LNCaP clone FGC (cell line): ENCODE measurements at regions not wholly inside any gene's neighbourhood (a gene's known extent, or its start where the extent isn't known, plus 50 kb on each side); places are given as distances from the start of the nearest gene placed in this dataset.

Experiments
- DNase-seq: peaks from one replicate; pipeline ENCODE4 v3.0.0-alpha.2; 2011; ENCODE audit warnings: low read depth
- H3K4me3 ChIP-seq: 2 replicates; pipeline ENCODE4 v1.5.1; 2011; ENCODE audit warnings: mild to moderate bottlenecking, low read depth, low read length, control low read depth
- TF ChIP-seq, protein P1 (sequence below): IDR thresholded peaks from 2 replicates; pipeline ENCODE4 v1.5.1; 2012; ENCODE audit warnings: mild to moderate bottlenecking; ENCODE audit not compliant: control insufficient read depth, insufficient read depth; ENCODE audit errors: extremely low read depth

GRCh38 chr21:18602711-18603110 is 199.1 kb upstream of the TMPRSS15 start:
- DNase-seq, result no peak
- TF ChIP-seq, protein P1, sequence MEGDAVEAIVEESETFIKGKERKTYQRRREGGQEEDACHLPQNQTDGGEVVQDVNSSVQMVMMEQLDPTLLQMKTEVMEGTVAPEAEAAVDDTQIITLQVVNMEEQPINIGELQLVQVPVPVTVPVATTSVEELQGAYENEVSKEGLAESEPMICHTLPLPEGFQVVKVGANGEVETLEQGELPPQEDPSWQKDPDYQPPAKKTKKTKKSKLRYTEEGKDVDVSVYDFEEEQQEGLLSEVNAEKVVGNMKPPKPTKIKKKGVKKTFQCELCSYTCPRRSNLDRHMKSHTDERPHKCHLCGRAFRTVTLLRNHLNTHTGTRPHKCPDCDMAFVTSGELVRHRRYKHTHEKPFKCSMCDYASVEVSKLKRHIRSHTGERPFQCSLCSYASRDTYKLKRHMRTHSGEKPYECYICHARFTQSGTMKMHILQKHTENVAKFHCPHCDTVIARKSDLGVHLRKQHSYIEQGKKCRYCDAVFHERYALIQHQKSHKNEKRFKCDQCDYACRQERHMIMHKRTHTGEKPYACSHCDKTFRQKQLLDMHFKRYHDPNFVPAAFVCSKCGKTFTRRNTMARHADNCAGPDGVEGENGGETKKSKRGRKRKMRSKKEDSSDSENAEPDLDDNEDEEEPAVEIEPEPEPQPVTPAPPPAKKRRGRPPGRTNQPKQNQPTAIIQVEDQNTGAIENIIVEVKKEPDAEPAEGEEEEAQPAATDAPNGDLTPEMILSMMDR, result no peak
- no peak overlapping the region for H3K4me3 ChIP-seq

DNA sequence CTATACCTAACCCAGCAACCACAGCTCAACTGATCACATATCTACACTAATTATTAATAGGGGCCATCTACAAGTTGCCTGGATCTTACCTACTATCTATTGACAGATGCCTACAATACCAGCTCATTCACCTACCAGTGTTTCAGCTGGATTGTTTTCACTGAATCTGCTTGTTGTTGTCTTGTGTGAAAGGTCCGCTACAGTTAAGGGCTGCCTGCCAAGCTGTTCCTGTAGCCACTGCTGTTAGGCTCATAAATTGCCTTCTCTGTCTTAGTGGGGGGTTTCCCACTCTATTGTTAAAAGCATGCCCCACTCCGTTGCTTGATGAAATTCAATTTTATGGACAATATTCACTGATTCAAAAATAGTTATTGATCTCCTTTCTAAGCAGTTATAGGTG is 199.7 kb upstream of the TMPRSS15 start:
- H3K4me3 ChIP-seq, result no peak overlapping the region
- DNase-seq, result no peak
- TF ChIP-seq, protein P1, result no peak

DNA sequence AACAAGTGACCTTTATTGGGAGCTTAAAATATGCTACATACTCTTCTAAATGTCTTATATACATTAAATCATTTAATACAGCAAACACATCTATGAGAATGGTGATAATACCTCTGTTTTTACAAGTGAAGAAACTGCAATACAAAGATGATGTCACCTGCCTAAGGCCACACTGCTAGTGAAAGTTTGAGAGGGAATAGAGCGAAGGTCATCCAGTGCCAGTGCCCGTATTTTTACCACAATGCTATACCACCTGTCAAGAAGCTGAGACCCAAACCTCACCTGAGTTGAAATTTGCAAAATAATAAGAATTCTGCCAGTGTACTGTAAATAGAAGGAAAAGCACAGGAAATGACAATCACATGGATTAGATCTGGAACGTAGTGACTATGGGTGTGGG is 200.4 kb upstream of the TMPRSS15 start:
- TF ChIP-seq, protein P1, result no peak
- no peak for DNase-seq
- H3K4me3 ChIP-seq, result no peak overlapping the region

DNA sequence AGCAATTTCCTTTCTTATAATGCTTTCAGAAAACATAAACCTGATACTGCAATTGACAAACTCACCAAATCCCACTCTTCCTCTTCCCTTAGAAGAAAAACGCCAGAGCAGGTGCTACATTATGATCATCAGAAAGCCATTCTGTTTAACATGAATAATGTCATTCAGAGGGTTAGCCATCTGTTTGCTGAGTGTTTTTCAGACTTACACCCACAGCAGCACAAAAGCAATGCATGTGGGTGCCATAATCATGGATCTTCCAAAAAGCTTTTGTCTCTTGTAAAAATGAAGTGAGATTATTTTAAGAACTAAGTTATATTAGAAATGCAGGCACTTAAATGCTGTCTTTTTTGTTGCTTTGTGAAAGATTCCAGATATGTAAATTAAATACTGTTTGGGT is 204.6 kb upstream of the TMPRSS15 start:
- no peak overlapping the region for H3K4me3 ChIP-seq
- DNase-seq, result no peak
- TF ChIP-seq, protein P1, result no peak

DNA sequence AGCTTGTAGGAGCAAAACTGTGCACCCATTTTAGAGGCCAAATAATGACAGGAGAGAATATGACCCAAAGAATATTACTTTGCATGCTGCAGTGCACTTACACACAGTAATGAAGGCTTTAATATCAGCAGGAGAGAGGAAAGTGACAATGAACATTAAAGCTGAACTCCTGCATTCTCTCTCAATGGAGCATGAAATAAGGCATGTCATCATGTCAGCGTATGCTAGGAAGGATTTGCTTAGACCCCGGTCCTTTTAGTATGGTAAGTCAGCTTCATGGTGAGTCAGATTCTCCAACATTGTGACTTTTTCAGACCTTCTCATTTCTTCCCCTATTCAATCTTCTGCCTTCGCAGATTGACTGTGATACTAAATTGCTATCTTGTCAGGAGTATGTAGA is 210.7 kb upstream of the TMPRSS15 start:
- no peak overlapping the region for H3K4me3 ChIP-seq
- no peak for DNase-seq
- TF ChIP-seq, protein P1, result no peak

DNA sequence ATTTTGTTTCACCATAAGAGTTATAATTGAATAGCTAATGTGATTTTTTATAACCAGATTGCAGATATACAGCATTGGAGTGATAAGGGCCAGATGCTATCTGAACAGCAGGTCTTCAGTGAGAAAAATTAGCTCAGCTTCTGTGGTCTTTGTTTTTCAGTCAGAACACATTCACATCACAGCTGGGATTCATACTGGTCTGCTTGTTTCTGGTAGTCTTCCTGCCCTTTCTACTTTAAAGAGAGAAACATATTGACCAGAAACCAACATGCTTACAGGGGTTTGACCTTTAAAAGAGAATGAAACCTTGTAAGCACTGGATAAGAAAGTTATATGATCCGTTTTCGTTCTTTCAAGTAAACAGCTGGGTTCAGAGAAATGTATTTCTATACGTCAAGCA is 213.7 kb upstream of the TMPRSS15 start:
- DNase-seq, result no peak
- TF ChIP-seq, protein P1, result no peak

DNA sequence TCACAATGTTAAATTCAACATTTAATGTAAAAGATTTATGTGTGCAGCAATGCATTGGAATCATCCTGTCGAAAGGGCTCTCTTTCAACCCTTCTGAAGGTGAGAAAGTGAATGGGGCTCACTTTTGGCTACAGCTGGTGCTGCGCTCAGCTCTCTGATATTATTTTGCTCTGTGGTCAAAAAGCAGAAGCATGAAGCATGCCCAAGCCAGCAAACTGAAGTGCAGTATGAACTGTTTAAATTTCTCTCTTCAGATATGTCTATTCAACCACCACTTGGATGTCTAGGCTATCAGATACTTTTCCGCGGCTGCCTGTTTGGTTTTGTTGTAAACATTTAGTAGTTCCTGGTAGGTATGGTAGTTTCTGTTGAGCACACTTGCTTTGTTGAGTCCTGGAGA is 216.9 kb upstream of the TMPRSS15 start:
- no peak for DNase-seq
- TF ChIP-seq, protein P1, result no peak
- no peak overlapping the region for H3K4me3 ChIP-seq

More for the DNA sequence above, 213.7 kb upstream of the TMPRSS15 start:
- no peak overlapping the region for H3K4me3 ChIP-seq
